IPS-NIHi11 (cell line): ENCODE measurements at regions not wholly inside any gene's neighbourhood (a gene's known extent, or its start where the extent isn't known, plus 50 kb on each side); places are given as distances from the start of the nearest gene placed in this dataset.
"Not testable (repeated sequence)": the region's sequence is repeated elsewhere in the genome, so short reads cannot be mapped to it uniquely, and the experiment has no call there.

Experiments used
- DNase-seq: peaks from one replicate; pipeline ENCODE4 v3.0.0; 2012; ENCODE audit warnings: mixed read lengths, low spot score

- DNase-seq, result no peak
Observed at GRCh38 chr1:200317236-200317635, 92.6 kb downstream of the ZNF281 start.

- no peak for DNase-seq
Observed at GRCh38 chr1:200316148-200316803, 93.6 kb downstream of the ZNF281 start.

GRCh38 chr1:200314085-200314750 is 95.6 kb downstream of the ZNF281 start:
- DNase-seq, result no peak

- DNase-seq, result no peak
Observed at GRCh38 chr1:200311256-200311655, 98.6 kb downstream of the ZNF281 start.

DNA sequence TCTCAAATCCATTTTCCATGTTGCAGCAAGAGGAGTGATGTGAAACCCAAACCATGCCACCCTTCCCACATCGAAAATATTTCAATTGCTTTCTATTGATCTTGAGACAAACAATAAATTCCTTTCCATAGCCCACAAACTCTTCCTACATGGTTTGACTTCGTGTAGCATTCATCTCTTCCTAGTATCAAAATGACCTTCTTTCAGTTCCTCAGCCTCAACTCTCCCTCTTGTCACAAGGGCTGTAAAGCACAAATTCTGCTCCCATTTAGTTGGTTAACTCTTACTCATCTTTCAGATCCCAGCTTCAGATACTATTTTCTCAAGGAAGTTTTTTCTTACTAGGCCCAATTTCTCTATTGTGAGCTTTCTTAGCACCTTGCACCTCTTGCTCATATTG is 99.0 kb downstream of the ZNF281 start:
- DNase-seq, result no peak

DNA sequence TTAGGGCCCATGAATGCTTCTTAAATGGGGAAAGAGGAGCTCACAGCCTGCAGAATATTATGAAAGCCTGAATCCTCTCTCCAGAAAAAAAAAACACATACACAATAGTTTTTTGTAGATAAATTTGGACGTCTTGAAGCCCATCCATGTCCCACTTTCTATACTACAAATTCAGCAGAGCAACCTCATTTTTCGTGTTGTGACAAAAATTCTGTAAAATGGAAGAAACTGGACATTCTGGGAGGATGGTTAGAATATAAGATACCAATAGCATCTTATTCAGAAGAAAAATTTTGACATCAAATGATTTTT is 102.1 kb downstream of the ZNF281 start:
- no peak for DNase-seq

DNA sequence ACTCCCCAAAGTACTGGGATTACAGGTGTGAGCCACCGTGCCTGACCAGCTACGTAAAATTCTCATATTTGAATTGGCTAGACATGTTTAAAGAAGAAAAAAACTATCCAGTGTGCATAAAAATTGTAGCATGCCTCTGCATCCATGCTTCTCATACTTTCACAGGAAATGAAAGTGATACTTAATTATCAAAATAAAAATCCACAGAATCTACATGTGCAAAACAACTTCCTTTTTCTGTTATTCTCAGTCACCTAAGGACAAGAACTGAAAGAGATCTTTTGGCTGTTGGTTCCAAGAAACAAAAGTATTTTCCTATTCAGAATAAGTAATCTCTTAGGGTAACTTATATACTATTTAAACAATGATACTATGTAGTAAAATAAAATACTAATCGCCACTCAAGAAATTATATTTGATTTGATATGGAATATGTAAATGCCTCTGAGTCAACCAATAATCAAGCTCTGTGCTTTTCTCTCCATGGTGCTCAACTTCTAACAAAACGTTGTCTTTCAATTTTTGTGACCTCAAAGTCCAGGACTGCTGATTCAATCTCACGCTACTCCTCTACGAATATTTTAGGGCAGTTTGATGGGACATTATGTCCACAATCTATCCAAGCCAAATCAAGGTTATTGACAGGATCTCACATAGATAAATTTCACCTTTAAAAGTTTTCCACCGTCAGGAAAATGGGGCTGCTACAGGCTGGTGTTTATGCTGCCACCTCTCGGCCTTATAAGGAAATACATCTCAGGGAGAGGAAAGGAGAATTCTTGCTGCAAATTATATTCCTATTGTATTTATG is 102.7 kb downstream of the ZNF281 start:
- peak; percentile 69 for DNase-seq

DNA sequence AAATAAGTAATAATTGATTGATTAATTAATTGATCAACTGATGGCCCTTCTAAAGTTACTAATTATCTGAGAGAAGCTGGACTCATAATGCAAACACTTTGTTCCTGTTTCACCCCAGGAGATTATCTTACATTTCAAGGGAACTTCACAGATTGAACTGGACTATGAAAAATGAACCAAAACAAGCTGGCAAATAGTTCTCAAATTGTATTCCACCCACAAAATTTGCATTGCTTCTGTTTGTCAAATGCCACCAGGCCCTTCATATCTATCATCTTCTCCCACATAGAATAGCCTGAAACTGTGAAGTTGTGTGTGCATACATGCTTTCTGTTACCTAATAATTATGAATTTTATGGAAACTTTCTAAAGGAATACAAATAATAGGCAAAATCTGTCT is 104.0 kb downstream of the ZNF281 start:
- no peak for DNase-seq

DNA sequence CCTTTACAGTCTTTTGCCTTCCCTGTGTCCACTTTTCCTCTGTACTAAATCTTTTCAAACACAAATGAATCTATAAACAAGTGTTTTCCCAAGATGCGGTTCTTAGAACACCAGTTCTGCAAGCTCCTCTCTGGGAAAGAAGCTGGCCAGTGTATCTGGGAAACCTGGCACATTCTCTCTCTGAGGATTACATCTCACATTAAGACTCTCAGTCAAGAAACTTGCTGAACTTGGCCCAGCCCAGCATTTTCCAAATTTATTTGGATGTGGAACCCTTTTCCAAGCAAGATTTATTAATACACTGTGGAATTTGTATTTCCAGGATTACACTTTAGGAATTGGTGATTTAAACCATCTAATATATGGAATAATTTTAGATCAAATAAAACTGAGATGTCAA is 105.7 kb downstream of the ZNF281 start:
- DNase-seq, result no peak

- DNase-seq, result no peak
Observed at GRCh38 chr1:200302921-200303290, 106.9 kb downstream of the ZNF281 start.

GRCh38 chr1:200302192-200302920 is 107.5 kb downstream of the ZNF281 start:
- DNase-seq, result peak; percentile 29

DNA sequence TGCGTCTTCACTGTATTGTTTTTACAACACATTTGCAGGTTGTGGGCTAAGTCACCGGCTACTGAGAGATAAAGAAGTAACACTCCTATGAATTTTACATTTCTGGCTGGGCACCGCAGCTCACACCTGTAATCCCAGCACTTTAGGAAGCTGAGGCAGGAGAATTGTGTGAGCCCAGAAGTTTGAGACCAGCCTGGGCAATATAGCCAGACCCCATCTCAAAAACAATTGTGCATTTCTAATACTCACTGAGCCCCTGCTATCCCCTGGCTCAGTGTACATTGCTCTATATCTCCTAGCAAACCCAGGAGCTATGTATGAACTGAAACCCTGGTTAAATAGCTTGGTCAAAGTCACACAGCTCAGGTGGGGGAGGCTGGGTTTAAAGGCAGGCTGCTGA is 108.7 kb downstream of the ZNF281 start:
- no peak for DNase-seq

GRCh38 chr1:200299571-200299970 is 110.3 kb downstream of the ZNF281 start:
- DNase-seq, result no peak

GRCh38 chr1:200298242-200298641 is 111.6 kb downstream of the ZNF281 start:
- no peak for DNase-seq

DNA sequence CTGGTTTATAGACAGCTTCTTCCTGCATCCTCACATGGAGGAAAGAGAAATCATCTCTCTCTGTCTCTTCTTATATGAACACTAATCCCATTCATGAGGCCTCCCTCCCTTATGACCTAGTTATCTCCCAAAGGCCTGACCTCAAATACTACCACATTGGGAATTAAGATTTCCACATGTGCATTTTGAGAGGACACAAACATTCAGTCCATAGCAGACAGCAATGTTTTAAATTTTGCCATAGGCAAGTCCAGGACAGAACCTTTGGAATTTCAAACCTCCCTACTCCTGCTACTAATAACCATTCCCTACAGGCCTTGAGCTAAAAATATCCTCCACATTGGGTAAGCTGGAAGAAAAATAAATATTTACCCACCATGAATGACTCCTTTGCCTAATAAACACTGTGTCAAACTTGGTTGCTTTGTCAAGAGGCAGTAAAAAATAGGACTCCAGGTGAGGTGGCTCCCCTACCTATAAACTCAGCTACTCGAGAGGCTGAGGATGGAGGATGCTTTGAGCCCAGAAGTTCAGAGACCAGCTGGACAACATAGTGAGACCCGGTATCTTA is 113.7 kb downstream of the ZNF281 start:
- no peak for DNase-seq

DNA sequence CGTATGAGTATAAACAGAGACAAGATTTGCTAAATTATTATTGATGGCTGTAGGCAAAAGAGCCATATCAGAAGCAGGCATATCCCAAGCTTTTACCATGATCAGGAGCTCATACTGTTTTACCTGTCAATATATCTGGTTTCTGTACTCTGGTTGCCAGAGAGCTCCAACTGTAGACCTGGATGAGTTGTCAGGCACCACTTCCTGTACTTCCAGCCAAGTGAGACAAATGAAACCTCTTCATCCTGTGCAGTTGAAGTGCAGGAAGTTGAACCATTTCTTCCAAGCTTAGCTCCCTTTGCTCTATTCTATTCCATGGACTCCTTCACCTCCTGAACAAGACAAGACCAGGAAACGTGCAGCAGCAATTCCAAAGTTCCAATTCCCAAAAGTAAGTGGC is 115.6 kb downstream of the ZNF281 start:
- DNase-seq, result no peak

DNA sequence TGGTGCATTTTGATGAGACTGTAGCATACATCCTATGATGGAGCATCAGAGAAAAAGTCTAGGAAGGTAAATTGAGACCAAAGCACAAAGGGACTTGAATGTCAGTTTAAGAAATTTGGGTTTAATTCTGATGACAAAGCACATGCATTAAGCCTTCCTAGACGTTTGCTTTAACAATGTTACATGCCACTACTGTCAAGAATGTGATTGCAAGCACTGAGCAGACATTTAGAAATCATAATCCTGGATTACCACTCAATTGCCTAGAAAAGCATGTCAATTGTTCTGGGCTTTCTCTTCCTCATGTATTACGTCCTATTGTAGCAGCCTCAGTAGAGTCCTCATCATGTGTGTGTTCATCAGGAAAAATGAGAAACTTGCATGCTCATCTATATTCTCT is 117.1 kb downstream of the ZNF281 start:
- no peak for DNase-seq

DNA sequence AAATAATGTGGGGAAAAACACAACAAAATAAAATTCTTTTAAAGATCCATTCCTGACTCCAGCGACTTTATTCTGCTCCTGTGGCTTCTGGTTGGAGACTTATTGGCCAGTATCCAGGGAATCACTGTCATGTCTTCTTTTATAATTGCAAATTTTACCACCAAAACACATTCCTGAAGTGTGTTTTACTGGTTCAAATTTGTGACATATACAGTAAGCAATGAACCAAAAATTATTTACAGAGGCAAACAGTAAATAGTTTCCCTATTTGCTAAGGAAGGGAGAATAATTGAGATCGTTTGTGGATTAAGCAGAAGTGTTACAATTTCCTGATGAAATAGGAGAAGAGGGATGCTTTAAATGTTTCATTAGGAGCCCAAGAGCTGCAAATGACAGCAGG is 118.7 kb downstream of the ZNF281 start:
- DNase-seq, result no peak

- peak; percentile 44 for DNase-seq
Observed at GRCh38 chr1:200290010-200290685, 119.7 kb downstream of the ZNF281 start.

- DNase-seq, result no peak
Observed at GRCh38 chr1:200288226-200288625, 121.6 kb downstream of the ZNF281 start.

- not testable (repeated sequence) for DNase-seq
Observed at GRCh38 chr1:200284236-200284635, 125.6 kb downstream of the ZNF281 start.
